ENCODE measurements at regions not wholly inside any gene's neighbourhood (a gene's known extent, or its start where the extent isn't known, plus 50 kb on each side); places are given as distances from the start of the nearest gene placed in this dataset.

DNA sequence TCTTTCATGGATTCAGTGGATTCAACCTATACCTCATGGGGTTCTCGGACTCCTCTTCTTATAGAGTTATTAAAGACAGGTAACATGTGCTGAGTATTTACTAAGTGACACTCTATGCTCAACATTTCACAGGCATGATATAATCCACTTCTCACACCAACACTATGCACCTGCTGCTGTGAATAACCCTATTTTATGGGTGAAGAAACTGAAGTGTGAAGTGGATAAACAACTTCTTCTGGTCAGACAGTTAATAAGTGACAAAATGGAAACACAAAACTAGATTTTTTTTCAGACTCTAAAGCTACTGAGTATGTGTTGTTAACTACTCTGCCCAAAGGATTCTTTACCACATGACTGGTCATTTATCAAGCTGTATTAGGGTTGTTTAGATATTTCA lies 403.5 kb downstream of the DIPK2A start:
- Histone ChIP-seq H3K9me3 (ENCODE audit: low read depth, low read length) (no peaks in the 10 kb centered on the region), H3K27me3 (ENCODE audit: insufficient read depth, low read length) (no peaks in the 10 kb centered on the region), H2AFZ (ENCODE audit: low read length) (no peak overlapping the region), H3K4me2 (ENCODE audit: insufficient read depth, low read length) (no peak overlapping the region), H3K4me3 (ENCODE audit: insufficient read depth, low read length) (no peak overlapping the region), H3K4me1 (ENCODE audit: insufficient read depth, low read length) (no peaks in the 10 kb centered on the region), H3K79me2 (ENCODE audit: insufficient read depth, low read length) (no peaks in the 10 kb centered on the region), H4K20me1 (ENCODE audit: insufficient read depth, low read length) (no peaks in the 10 kb centered on the region), H3K27ac (ENCODE audit: low read depth, low read length) (no peak overlapping the region), H3K36me3 (ENCODE audit: insufficient read depth, low read length) (no peaks in the 10 kb centered on the region)
- DNase-seq (ENCODE audit: insufficient read length, low spot score, missing footprints): no peak
- TF ChIP-seq, protein P1, sequence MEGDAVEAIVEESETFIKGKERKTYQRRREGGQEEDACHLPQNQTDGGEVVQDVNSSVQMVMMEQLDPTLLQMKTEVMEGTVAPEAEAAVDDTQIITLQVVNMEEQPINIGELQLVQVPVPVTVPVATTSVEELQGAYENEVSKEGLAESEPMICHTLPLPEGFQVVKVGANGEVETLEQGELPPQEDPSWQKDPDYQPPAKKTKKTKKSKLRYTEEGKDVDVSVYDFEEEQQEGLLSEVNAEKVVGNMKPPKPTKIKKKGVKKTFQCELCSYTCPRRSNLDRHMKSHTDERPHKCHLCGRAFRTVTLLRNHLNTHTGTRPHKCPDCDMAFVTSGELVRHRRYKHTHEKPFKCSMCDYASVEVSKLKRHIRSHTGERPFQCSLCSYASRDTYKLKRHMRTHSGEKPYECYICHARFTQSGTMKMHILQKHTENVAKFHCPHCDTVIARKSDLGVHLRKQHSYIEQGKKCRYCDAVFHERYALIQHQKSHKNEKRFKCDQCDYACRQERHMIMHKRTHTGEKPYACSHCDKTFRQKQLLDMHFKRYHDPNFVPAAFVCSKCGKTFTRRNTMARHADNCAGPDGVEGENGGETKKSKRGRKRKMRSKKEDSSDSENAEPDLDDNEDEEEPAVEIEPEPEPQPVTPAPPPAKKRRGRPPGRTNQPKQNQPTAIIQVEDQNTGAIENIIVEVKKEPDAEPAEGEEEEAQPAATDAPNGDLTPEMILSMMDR (IDR thresholded peaks at IDR 0.05; ENCODE audit: extremely low read depth, low read depth, low read length): no peak

DNA sequence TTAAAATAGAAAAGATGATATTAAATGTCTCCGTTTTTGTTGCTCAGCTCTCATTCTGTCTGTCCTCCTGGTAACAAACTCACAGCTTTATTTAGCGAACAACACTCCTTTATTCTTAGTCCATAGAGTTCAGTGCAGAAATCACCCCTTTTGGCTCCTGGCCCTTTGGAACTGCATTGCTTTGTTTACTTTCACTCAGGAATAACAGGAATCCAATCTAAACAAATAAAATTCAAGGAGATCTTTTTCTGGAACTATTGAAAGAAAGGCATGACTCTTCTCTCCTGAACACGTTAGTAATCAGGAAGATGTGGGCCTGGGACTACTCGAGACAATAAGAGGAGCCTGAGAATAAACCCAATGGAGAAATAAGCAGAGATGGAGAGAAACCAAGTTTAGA lies 409.2 kb downstream of the DIPK2A start:
- DNase-seq (ENCODE audit: insufficient read length, low spot score, missing footprints): no peak
- TF ChIP-seq, protein P1 (IDR thresholded peaks at IDR 0.05; ENCODE audit: extremely low read depth, low read depth, low read length): no peak
- Histone ChIP-seq H3K36me3 (ENCODE audit: insufficient read depth, low read length) (no peaks in the 10 kb centered on the region), H3K27me3 (ENCODE audit: insufficient read depth, low read length) (no peaks in the 10 kb centered on the region), H3K4me1 (ENCODE audit: insufficient read depth, low read length) (no peaks in the 10 kb centered on the region), H4K20me1 (ENCODE audit: insufficient read depth, low read length) (no peaks in the 10 kb centered on the region), H2AFZ (ENCODE audit: low read length) (no peak overlapping the region), H3K27ac (ENCODE audit: low read depth, low read length) (no peak overlapping the region), H3K4me3 (ENCODE audit: insufficient read depth, low read length) (no peak overlapping the region), H3K9me3 (ENCODE audit: low read depth, low read length) (no peaks in the 10 kb centered on the region), H3K79me2 (ENCODE audit: insufficient read depth, low read length) (no peaks in the 10 kb centered on the region), H3K4me2 (ENCODE audit: insufficient read depth, low read length) (no peak overlapping the region)

DNA sequence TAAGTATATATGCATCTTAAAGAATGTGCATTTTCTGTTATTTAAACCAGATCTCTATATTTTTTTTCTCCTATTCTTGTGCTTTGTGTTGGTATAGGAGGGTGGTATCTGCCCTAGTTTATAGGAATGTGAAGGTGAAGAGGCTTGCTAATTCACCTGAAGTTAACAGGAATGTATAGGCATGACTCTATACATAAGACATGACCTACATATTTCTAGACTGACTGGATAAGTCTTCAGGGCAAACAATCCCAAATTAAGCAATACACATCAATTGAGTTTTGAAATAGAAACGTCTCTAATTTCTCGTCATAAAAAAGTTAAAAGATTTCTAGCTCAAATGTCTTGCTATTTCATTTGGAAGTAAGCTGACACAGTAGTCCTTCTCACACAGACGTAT lies 410.0 kb downstream of the DIPK2A start:
- Histone ChIP-seq H3K9me3 (ENCODE audit: low read depth, low read length) (no peaks in the 10 kb centered on the region), H3K4me3 (ENCODE audit: insufficient read depth, low read length) (no peak overlapping the region), H3K36me3 (ENCODE audit: insufficient read depth, low read length) (no peaks in the 10 kb centered on the region), H3K4me1 (ENCODE audit: insufficient read depth, low read length) (no peaks in the 10 kb centered on the region), H3K79me2 (ENCODE audit: insufficient read depth, low read length) (no peaks in the 10 kb centered on the region), H3K27ac (ENCODE audit: low read depth, low read length) (no peak overlapping the region), H2AFZ (ENCODE audit: low read length) (no peak overlapping the region), H4K20me1 (ENCODE audit: insufficient read depth, low read length) (no peaks in the 10 kb centered on the region), H3K4me2 (ENCODE audit: insufficient read depth, low read length) (no peak overlapping the region), H3K27me3 (ENCODE audit: insufficient read depth, low read length) (no peaks in the 10 kb centered on the region)
- TF ChIP-seq, protein P1 (IDR thresholded peaks at IDR 0.05; ENCODE audit: extremely low read depth, low read depth, low read length): no peak
- no peak for DNase-seq (ENCODE audit: insufficient read length, low spot score, missing footprints)

DNA sequence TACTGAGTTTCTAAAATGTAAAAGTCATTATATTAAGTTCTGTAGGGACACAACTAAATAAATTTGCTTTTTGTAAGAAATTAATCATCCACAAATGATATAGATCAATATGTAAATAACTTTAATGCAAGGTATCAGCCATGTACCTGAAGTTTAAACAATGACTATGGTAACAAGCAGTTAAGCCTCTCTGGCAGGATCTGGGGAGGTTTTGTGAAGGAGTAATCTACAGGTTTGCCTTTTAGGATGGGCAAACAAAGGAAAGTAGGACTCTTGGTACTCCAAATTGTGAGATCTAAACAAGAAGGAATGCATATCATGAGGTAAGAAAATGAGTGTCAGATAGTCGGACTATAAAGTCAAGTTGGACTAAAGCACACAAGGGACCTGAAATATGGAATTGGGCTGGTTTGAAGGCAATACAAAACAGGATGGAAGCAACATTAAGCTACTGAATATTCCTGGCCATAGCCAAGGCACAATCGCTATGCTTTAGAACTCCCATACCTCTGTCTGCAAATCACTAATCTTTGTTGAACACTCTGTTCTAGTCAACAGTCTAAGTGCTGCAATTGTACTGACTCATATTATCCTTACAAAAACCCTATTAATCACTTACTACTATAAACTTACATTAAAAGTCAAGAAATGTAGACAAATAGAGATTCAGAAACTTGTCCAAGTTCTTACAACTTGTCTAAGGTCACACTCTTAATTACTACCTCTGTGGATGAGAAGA lies 412.8 kb downstream of the DIPK2A start:
- H3K79me2 ChIP-seq (ENCODE audit: insufficient read depth, low read length): no peaks in the 10 kb centered on the region
- DNase-seq (ENCODE audit: insufficient read length, low spot score, missing footprints): no peak
- no peak overlapping the region for H3K4me3 ChIP-seq (ENCODE audit: insufficient read depth, low read length)
- TF ChIP-seq, protein P1 (IDR thresholded peaks at IDR 0.05; ENCODE audit: extremely low read depth, low read depth, low read length): no peak
- H3K4me1 ChIP-seq (ENCODE audit: insufficient read depth, low read length): no peaks in the 10 kb centered on the region
- no peak overlapping the region for H3K27ac ChIP-seq (ENCODE audit: low read depth, low read length)
- H3K4me2 ChIP-seq (ENCODE audit: insufficient read depth, low read length): no peak overlapping the region
- H3K36me3 ChIP-seq (ENCODE audit: insufficient read depth, low read length): no peaks in the 10 kb centered on the region
- H4K20me1 ChIP-seq (ENCODE audit: insufficient read depth, low read length): no peaks in the 10 kb centered on the region
- H2AFZ ChIP-seq (ENCODE audit: low read length): no peak overlapping the region
- no peaks in the 10 kb centered on the region for H3K9me3 ChIP-seq (ENCODE audit: low read depth, low read length)
- no peaks in the 10 kb centered on the region for H3K27me3 ChIP-seq (ENCODE audit: insufficient read depth, low read length)

Measured in osteoblast (primary cell).